H1 (cell line): ENCODE measurements at regions not wholly inside any gene's neighbourhood (a gene's known extent, or its start where the extent isn't known, plus 50 kb on each side); places are given as distances from the start of the nearest gene placed in this dataset.

ENCODE experiments used
- CHD1 ChIP-seq: IDR thresholded peaks from 2 replicates; pipeline ENCODE4 v1.6.1; 2012; ENCODE audit warnings: low read depth, low read length, improper control_type of control experiment
- EGR1 ChIP-seq: IDR thresholded peaks from 2 replicates; pipeline ENCODE4 v1.6.1; 2011; ENCODE audit warnings: low read depth, low read length, borderline replicate concordance
- EZH2 ChIP-seq: fragments of 200-600 bp; sonication (generic); IDR thresholded peaks from 2 replicates; pipeline ENCODE4 v1.7.1; 2012; ENCODE audit warnings: low read depth, mild to moderate bottlenecking, moderate library complexity, low read length, inconsistent platforms; ENCODE audit not compliant: severe bottlenecking
- POU5F1 ChIP-seq: IDR thresholded peaks from 2 replicates; pipeline ENCODE4 v1.6.1; 2011; ENCODE audit warnings: low read depth, mild to moderate bottlenecking, low read length, moderate library complexity
- SIRT6 ChIP-seq: IDR thresholded peaks from one replicate; pipeline ENCODE4 v1.7.1; 2012; ENCODE audit warnings: low read length, inconsistent platforms

DNA sequence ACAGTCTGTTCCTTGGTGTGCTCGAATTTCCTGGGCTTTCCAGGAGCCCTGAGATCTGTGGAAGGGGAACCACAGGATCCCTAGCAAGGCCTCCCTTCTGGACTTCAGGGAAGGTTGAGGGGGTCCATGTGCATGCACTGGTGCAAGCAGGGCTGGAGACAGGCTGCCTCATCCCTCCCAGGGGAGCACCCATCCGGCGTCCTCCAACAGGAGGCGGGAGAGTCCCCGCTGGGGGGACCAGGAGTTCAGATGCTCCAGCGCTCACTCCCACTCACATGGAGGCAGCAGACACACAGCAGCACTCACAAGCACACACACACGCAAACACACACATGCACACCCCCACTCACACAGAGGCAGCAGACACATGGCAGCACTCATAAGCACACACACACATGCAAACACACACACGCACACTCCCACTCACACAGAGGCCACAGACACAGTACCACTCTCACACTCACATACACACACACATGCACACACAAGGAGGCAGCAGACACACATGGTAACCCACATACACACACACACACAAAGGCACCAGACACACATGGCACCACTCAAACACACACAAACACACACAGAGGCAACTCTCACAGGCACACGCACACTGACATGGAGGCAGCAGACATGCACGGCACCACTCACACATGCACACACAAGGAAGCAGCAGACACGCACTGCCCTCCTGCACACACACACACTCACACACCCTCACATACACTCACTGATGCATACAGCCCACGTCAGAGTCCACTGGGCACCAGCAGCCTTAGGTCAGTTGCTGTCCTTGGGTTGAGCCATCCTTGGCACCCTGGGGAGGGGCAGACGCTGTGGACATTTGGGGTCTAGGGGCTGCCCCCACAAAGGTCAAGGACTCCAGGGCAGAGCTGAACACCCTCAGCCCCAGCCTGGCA is 247.0 kb upstream of the PPP2R2D start (continued):
- TF ChIP-seq CHD1 (no peak), SIRT6 (no peak), POU5F1 (no peak), EGR1 (no peak), EZH2 (no peak)
